GM21447 (cell line): ENCODE measurements at regions not wholly inside any gene's neighbourhood (a gene's known extent, or its start where the extent isn't known, plus 50 kb on each side); places are given as distances from the start of the nearest gene placed in this dataset.

Experiments
- ATAC-seq: cut with Tn5 transposase; IDR thresholded peaks from one replicate; pipeline ENCODE4 v1.9.1; 2021; ENCODE audit not compliant: unreplicated experiment

DNA sequence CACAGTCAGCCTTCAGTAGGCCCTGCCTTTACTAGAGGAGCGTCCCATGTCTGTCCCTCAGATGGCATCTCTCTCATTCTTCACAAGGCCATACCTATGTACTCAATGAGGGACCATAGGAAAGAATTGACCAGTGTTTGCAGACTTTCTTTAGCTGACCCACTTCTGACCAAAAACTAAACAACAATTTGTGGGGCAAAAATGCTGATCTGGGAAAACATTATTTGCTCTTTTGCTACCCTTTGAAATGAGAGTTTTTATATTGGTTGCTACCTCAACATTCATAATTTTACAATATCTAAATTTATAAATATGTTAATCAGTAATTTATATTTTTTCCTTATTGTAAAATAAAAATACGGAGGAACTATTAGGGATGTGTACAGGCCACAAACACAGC, 539.4 kb upstream of the GJE1 start:
- no peak for ATAC-seq

DNA sequence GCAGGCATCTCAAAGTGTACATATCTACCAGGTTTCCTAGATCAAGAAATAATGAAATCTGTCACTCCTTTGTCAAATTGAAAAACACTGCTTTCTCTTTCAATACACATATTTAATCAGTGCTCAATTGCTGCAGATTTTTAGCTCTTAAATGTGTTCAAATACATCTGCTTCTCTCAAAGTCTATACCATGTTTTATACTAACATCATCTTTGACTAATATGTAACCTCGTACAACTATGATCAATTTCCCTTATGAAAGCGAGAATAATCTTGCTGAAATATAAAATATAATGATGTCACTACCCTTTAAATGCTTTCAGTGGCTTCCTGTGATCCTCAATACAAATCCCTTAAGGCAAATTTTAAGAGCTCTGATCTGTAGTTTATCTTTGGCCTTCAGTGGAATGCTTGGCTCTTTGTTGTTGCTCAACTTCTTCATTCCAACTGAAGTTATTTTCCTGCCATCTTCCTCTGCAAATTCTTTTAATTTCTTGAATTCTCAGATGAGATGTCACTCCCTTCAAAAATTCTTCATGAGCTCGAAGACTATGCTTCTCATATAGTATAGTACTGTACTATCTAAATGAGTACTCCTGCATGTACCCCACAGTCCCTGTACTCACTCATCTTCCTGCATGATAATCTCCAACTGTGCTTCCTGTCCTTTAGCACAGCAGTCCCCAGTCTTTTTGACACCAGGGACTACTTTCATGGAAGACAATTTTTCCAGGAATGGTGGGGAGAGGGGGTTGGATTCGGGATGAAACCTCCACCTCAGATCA, 545.1 kb upstream of the GJE1 start:
- no peak for ATAC-seq

DNA sequence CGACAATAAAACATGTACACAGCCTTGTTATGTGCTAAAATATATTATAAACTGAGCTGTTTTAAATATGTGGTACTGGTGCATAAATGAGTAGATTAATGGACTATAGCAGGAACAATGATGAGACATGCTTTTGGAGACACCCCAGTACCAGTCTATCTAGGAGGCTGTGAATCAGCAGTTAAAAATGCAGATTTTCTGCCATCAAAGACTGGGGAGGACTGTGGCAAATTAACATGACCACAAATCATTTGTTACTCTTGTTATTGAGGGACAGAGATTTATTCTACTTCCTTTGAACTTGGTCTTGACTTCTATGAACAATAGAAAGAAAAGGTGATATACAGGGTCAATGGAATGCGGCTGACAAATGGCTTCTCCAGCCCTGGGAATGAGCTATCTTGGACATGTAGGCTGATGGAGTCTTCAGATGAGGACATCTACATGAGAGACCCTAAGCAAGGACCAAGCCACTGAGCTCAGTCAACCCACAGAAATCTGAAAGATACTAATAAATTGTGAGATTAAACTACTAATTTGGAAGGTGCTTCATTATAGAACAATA, 551.7 kb upstream of the GJE1 start:
- no peak for ATAC-seq

DNA sequence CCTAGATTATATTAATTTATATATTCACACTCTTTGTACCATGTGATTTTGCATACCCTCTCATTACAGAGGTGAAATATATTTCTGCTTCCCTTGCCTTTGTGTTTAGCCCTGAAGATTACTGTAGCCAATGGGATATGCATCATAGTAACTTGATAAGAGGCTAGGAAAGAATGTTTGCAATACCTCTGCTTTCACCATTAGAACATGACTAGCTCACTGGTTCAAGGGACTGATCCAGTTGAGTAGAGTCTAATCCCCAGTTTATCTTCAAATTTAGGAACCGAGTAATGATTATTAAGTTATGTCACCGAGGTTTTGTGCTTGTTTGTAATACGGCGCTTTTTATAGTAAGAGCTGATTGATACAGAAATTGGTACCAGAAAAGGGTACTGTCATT, 552.6 kb upstream of the GJE1 start:
- no peak for ATAC-seq

DNA sequence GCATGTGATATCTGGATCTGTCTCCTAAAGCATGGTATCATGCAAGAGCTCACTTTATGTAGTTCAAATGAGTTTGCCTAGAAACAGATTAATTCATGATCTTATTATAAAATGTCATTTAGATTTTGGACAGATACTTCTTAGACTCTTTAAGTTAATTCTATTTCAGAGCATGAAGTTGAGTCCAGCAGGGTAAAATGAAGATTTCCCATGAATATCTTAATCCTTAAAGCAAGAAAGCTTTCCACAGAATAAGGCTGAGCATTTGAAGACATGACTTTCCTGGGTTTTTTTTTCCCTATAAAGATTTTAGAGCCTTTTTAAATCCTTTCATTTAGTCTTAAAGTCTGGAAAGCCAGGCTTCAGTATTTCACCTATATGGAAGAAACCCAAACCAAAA, 556.0 kb upstream of the GJE1 start:
- ATAC-seq = no peak

DNA sequence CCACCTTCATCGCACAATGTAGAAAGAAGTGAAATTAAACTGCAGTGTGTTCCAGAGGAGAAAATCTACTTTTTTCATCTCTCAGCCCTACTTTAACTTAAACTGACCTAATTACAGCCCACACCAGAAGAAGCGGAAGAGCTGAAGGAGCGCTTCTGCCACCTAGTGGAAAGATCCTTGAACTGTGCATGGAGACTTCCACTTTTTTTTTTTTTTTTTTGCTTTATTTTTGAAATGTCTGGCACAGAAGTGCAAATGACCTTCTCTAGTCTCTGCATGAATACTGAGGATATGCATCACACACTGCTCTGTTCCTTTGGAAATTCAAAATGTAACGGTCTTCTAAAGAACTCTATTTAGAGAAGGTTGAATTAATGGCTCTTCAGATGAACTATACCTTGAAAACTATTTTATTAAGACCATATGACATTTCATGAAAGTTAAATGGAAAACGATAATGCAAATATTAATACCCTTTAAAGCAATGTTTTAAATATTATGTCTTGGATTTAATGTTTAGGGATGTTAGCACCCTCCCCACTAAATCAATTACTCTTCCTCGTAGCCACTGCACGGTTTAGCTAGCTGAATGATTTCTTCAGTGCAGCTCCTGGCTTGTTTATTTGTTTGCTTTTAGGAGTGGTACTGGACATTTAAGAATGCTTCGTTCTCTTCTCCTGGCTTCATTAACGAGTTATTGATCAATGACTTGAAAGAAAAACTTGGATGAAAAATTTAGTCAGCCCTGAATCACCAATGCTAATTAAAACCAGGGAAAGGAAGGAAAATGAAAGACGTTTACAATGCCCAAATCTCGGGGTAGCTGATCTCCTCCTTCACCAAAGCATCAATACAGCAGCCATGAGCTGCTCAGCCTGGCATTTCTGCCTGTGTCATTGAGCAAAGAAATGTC, 569.6 kb upstream of the GJE1 start:
- ATAC-seq = peak; percentile 94

DNA sequence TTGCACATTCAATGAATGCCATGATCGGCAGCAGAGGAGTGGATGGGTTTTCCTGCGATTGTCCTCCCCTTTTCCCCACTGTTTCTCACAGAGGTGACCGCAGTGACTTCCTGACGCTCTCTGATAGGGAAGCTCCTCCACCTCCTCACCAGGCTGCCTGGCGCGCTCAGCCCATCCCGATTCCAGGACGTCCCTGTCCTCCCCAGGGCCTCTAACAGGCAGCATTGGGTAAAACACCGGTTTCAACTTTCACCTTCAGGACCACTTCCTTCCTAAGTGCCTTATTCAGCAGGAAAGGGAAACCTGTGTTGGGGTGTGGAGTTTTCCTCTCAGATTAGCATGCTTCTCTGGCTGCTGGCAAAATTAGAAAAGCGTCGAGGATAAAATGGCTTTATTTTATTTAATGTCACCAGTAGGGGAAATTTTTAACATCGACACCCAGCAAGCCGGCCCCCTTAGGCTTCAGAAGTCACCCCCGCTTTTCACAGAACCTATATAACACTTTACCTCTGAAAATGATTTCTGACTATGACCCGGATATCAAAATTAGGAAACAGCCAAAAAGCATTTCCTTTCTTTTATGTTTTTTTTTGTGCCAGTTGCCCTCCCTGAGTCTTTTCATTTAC, 570.4 kb upstream of the GJE1 start:
- peak; percentile 42 for ATAC-seq

DNA sequence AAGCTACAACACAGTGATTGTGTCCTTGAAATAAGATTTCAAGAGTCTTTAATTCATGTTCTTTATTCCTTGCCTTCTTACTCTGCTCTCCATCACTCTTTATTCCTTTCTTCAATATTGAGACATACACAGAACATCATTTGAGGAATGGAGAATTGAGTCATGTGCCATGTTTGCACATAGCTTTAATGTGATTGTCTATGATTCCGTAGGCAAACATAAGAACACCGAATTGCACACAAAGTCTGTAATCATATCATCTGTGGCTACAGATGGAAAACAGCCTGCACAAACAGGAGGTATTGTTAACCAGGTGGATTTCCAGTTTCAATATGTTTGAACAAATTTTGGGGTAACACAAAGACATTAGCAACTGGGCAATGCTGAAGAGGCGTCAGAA, 571.6 kb upstream of the GJE1 start:
- no peak for ATAC-seq

DNA sequence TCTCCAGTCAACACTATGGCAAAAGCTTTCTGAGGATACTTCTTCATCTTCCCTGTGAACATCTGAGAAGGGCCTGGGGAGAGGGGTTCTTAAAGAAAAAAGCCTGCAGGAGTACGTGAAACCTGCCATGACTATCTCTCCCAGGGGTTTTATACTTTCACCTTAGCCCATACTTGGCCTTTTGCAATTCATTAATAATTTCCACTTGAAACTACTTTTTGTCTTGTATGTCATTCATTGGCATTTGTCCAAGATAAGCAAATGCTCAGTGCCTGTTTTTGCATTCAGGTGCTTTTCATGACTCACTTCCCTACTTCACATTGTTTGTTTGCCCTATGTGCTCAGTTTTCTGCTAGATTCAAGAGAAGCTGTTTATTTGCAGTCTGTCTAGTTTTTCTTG, 580.3 kb upstream of the GJE1 start:
- ATAC-seq = peak; percentile 79

DNA sequence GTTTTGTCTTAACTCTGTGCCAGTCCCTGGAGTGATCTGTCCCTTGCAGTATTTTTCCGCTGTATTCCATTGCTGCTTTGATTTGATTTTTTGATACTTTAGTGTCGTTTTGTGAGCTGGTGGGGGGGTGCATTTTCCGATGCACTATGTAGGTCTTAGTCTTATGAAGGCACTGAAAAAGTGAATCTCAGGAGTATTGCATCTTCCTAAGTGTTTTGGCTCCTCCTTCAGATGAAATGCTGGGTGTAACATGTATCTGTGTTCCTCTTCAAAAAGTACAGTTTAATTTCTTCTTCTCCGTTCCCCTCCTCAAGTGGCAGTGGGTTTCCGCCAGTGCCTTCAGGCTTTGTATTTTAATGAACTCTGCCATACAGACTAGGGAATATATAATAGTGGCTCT, 580.7 kb upstream of the GJE1 start:
- no peak for ATAC-seq

DNA sequence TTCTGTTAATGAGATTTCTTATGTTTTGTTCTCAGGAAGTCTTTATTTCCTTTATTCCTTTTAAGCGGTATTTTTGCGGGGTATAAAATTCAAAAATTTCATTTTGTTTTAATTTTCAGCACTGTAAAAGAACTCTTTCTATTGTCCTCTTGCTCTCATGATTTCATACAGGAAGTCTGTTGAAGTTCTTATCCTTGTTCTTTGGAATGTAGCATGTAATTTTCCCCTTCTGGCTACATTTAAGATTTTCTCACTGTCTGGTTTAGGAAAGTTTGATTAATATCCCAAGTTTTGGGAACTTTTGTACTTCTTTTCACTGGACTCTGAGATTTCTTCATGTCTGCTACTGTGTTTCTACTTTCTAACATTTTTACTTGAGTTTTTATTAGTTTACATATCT, 581.4 kb upstream of the GJE1 start:
- no peak for ATAC-seq

DNA sequence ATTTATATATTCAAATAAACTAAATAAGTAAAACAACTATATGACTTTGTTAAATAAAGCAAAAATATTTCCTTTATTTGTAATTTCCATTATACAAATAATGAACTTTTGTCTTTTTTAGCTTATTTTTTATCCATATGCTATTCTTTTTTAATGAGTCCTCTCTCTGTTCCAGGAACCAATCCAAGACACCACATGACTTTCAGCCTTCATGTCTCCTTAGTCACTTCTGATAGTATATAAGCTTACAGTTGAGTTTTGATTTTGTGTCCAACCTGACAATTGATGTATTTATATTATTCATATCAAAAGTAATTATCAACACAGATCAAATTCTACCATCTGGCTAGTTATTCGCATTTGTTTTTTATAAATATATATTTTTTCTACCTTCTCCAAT, 582.3 kb upstream of the GJE1 start:
- no peak for ATAC-seq

DNA sequence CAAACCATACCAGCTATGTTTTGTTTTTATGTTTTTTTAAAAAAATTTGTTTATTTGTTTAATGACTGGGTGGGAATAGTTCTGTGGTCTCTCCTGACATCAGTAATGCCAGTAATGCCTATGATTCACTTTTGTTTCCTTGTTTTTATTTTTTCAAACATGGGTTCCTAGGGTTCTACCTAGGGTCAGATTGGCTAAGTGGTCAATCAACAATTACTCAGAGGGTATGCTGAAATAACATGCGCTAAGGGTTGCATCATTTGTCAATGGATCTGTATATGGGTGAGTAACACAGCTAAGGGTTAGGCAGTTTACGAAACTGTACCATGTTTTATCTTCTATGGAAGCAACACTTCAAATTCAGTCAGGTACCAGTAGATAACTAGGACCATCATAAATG, 583.8 kb upstream of the GJE1 start:
- no peak for ATAC-seq

DNA sequence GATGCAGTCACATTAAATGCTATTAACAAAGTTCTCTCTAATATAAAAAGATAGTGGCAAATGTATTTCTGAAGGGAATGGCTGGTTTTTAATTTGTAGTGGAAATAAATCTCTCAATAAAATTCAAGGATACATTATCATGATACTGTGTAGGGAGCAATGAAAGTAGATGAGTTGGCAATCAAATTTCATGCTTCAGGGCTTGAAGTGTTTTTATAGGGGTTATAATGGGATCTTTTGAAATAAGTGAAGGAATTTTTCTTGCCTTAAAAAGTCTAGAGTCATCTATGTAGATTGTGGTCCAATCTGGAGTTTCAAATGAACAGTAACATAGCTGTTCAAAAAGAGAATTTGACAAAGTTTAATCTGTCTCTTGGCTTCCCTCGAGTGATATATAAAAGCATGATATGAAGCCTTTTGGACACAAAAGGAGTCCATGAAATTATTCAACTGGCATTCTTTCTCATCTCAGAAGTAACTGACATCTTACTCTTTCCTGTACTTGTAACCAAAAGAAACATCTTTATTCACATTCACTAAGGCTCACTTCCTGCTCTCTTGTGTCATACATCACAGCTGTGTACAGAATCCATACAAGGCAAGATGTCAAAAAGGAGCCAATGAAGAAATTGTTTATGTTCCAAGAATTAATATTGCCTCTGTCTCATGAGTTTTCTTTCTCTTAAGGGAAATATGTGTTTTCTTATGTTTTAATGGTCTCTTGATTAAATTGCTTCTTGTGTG, 591.0 kb upstream of the GJE1 start:
- ATAC-seq = no peak

DNA sequence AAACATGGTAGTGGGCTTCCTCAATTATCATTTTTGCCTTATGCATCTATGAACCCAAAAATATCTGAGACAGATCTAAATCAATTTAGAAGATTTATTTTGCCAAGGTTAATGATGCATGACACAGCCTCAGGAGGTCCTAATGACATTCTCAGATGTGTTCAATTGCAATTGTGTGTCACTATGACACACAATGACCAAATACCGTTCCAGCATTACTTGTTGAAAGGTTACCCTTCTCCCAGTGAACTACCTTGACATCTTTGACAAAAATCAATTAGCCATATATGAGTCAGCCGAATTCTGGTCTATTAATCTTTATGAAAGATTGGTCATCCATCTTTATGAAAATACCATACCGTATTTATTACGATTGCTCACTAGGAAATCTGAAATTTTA, 592.5 kb upstream of the GJE1 start:
- ATAC-seq = no peak

DNA sequence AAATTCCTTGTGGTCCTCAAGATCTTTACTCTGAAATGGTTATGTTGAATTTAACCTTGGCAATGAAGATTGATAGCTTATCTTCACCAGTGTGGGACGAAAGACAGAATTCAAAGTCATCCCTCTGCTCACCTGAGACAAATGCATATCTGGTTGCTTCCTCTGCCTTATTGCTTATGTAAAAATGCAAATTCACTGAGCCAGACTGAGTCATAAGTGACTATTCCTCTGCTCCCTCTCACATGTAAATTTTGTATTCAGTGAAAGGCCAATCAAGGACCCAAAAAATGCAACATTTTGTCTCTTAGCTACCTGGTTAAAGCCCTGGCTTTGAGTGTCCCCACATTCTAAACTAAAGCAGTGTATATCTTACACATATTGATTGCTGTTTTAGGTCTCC, 593.1 kb upstream of the GJE1 start:
- no peak for ATAC-seq

DNA sequence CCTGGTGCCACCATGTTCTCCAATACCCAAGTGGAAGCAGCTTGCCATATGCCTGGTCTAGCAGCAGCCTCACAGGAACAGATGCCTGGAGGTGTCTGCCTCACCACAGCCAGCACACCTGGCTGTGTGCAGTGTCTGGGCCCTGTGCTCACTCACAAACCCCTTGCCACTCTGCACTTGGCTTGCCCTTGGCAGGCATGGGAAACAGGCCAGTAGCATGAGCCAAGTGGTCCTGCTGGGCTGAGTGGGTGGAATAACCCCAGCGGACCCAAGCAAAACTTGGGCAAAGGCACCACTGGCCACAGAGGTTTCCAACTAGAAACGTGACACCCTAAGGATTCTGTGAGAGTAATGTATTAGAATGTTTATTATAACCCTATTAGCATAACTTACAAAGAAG, 600.5 kb upstream of the GJE1 start:
- ATAC-seq = no peak

DNA sequence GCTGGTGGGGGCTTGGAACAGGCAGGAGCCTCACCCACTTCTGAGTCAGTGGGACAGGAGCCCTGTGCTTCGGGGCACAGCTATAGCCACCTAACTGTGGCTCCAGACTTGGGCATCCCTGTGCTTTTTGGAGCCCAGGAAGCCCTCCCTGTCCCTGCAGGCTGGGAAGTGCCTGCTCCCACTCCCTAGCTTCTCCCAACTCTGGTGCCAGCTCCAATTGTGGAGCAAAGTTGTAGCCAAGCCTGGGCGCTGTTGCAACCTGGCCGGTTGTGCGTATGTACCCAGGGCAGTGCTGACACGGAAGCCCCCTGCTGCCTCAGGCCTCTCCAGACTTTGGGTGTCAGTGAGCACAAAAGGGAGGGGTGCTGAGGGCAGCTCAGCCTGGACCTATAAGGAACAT, 601.7 kb upstream of the GJE1 start:
- no peak for ATAC-seq

DNA sequence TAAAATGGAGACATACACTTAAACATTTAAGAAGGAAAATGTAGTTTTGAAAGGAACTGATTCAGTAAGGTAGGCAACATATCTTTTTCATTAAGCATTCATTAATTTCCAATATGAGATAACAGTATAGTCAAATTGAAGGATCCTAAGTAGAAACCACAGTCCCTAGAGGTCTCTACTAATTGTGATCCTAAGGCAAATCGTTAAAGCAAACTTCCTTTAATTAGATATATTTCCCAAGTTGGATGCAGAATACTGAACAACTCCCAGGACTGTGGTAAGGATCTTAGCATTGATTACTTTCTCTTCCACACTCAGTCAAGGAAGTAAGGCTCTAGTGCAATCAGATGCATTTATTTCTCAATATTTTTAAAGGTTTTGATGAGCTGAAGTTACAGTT, 604.1 kb upstream of the GJE1 start:
- ATAC-seq = no peak

DNA sequence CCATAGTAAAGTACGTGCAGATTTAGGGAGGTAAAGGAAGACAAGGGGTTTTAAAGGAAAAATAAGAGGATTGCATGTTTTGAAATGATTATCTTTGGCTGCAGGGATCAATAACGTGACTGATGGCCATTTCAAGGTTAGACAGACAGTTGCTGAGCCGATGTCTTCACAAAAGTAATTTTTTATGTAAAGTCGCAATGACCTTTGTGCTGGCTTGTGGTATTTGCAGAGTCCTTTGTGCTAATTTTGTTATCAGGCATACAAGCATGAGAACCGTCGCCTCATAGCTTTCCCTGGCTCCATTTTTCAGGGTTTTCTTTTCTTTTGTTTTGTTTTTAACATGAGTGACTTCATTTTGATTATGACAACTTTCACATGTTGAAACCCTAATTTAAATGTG, 605.7 kb upstream of the GJE1 start:
- no peak for ATAC-seq

DNA sequence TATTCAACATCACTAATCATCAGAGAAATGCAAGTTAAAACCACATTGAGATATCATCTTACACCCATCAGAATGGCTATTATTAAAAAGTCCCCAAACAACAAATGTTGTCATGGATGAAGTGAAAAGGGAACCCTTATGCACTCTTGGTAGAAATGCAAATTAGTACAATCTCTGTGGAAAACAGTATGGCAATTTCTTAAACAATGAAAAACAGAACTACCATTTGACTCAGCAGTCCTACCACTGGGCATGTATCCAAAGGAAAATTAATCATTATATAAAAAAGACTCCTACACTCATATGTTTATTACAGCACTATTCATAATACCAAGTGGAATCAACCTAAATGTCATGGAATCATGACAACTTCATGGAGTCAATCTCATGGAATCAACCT, 611.3 kb upstream of the GJE1 start:
- no peak for ATAC-seq
